Peyer's patch (tissue), 4 donors: ENCODE measurements at regions not wholly inside any gene's neighbourhood (a gene's known extent, or its start where the extent isn't known, plus 50 kb on each side); places are given as distances from the start of the nearest gene placed in this dataset.

Experiments used
- CTCF ChIP-seq, 6 experiments: fragments of 450-650 bp in 4 of 6; fragments of 200-600 bp in 2 of 6; sonication (generic) in 1 of 6; IDR thresholded peaks; one replicate each; pipeline ENCODE4 v1.5.1; 2017 to 2019; ENCODE audit warnings: antibody characterized with exemption in 6 of 6, mild to moderate bottlenecking in 3 of 6, moderate library complexity in 1 of 6
- POLR2A ChIP-seq, 2 donors: fragments of 450-650 bp; IDR thresholded peaks; one replicate each; pipeline ENCODE4 v1.5.1; 2017; ENCODE audit warnings: antibody characterized with exemption in 2 of 2, mild to moderate bottlenecking in 2 of 2, moderate library complexity in 2 of 2

DNA sequence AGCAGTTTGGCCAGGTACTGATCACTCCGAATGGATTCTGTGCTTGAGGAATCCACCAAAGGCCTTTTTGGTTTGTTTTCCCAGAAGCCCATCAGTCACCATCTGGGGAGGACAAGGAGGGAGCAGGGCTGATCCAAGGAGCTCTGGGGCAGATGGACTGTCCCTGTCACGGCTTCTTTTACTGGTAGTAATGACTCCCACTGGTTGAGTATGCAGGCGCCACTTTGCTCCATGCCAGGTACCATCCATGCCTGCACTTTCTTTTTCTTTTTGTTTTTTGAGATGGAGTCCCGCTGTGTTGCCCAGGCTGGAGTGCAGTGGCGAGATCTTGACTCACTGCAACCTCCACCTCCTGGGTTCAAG lies 101.7 kb downstream of the UBIAD1 start:
- TF ChIP-seq CTCF (IDR thresholded peaks at IDR 0.05): no peak
- no peak for TF ChIP-seq POLR2A (IDR thresholded peaks at IDR 0.05)
